ENCODE measurements at regions not wholly inside any gene's neighbourhood (a gene's known extent, or its start where the extent isn't known, plus 50 kb on each side); places are given as distances from the start of the nearest gene placed in this dataset.

DNA sequence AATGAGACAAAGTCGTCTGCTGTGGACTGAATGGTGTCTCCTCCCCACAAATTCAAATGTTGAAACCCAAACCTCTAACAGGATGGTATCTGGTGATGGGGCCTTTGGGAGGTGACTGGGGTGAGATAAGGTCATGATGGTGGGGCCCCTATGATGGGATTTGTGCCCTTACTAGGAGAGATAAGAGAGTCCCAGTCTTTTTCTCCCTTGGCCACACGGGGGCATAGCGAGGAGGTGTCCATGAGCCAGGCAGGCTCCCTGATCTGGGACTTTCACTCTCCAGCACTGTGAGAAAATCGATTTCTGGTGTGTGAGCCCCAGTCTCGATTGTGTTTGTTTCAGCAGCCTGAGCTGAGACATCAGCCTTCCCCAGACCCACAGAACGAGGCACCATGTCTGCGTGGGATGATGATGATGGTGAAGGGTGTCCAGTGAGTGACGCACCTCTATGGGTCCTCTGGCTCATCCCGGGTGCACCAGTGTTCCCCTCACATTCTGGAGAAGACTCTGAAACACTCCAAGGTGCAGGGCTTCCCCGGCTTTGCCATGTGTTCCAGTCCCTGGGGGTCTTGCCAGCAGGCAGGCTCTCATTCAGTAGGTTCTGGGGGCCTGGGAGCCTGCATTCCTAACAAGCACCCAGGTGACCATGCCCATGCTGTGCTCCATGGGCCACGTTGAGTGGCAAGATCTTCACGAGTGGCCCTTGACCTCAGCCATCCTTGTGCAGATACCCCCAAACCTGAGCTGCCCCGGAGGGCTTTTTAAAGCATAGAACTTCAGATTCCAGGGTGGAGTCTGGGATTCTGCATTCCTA lies 363.0 kb downstream of the CTTN start:
- no peak for DNase-seq

DNA sequence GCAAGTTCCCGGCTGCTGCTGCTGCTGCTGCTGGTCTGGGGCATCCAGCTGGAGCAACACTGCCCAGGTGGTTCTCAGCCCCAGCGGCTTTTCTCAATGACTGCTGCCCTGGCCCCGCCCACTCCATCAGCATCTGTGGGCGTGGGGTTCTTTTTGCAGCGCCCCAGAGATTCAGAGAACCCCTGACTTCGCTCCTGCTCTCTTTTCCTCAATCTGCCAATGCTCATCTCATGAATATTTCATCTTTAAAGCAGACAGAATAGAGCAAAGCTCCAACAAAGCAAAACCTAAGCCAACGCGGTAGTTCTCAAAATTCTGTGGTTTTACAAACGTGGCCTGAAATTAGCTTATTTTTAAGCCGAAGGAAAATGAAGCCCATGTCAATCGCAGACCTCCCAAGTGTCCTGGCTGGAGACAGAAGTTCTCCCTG lies 363.6 kb downstream of the CTTN start:
- DNase-seq, result no peak

DNA sequence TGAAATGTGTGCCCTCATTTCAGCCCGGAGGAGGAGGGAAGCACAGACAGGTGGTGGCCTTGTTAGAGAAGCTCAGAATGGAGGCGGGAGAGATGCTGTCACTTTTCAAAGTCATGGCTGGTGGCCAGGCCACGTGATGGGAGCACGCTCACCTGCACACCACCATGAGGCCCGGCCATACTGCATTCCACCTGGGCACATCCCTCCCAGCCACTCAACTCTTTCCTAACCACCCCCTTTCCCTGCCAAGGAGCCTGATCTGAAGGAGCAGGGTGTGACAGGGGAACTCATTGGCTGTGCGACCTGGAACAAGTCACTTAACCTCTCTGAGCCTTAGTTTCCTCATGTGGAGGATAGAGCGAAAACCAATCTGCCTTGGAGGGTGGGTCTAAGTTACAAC lies 364.5 kb downstream of the CTTN start:
- no peak for DNase-seq

DNA sequence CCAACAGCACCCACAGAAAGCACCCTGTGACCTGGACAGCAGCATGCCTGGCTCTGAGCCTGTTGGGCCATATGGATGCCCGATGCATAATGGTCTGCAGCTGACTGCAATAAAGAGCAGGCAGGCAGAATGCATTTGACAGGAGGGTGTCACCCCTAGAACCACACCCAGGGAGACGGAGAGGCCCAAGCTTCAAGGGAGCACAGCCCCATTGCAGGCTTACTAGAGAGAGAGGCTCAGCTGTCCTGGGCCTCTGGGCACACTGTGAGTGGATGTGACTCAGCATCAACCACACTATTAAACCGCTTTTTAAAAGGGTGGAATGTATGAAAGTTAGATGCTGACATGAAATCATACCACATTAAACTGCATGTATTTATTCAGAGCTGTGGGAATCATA lies 365.3 kb downstream of the CTTN start:
- no peak for DNase-seq

DNA sequence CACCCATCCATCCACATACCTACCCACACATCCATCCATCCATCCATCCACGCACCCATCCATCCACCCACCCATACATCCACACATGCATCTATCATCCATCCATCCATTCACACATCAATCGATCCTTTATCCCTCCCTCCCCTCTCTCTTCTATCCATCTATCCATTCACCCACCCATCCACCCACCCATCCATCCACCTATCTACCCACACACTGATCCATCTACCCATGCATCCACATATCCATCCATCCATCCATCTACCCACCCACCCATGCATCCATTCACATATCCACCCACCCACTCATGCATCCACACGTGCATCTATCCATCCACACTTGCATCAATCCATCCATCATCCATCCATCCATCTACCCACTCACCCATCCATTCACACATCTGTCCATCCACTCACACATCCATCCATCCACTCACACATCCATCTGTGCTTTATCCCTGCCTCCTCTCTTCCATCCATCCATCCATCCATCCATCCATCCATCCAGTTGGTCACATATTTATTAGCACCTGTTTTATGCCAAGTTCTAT lies 366.1 kb downstream of the CTTN start:
- no peak for DNase-seq

DNA sequence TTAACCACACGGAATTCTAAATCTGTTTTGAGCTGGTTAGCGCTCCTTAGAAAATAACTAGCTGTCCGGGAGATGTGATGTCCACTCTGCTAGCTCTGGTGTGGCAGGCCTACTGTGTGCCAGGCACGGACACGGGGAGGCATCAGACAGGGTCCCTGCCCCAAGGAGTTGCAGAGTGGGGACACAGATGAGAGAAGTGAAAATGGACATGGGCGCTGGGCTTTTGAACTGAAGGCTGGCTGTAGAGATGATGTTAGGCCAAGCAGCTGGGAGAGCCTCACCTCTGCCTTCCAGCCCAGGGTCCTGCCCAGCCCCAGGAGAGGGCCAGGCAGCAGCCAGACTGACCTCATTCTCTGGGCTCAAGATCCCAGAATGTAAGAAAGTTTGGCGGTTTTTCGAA lies 368.6 kb downstream of the CTTN start:
- no peak for DNase-seq

DNA sequence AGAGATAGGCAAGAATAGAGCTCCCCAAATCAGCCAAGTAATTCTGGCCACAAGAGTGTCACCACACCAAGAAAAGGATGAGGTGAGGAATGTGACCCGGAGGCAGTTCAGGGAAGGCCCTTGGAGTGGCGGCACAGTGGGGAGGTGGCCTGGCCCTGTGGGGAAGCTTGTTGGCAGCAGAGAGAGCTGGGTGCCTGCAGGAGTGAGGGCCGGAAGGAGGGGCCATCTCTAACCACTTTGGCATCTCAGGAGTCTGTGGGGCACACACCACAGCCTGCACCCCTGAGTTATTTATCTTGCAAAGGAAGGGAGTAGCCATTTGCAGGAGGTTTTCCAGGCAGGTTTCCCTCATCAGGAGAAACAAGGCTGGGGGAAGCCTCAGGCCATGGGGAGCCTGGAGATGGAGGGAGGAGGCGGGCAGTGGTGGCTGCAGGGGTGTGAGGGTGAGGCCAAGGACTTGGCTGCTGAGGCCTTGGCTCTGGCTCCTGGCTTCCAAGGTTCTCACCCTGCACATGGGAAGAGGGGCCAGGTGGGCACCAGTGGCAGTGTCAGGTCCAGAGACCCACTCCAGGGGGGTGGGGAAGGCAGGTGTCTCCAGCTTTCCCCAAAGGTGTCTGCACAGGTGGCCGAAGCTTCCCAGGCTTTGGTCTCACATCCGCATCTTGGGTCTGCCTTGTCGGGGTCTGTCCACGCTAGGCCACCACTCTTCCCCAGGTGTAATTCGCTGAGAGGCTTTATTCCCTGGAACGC lies 370.2 kb downstream of the CTTN start:
- DNase-seq, result no peak

DNA sequence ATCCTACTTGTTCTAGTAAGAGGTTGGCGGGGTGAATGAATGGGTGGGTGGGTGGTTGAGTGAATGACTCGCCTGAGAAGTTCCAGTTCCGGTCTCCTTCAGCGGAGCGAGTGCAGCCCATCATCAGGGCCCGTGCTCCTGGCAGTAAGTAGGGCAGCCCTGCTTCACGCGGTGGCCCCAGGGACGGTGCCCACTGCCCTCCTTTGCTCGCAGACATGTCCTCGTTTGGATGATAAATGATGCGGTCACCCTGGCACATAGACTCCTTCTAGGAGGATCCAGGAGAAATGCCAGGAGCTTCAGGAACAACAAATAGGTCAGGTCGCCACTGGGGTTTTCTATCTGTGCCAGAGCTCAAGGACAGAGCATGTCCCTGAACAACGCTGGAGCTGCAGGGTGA lies 370.8 kb downstream of the CTTN start:
- DNase-seq, result no peak

DNA sequence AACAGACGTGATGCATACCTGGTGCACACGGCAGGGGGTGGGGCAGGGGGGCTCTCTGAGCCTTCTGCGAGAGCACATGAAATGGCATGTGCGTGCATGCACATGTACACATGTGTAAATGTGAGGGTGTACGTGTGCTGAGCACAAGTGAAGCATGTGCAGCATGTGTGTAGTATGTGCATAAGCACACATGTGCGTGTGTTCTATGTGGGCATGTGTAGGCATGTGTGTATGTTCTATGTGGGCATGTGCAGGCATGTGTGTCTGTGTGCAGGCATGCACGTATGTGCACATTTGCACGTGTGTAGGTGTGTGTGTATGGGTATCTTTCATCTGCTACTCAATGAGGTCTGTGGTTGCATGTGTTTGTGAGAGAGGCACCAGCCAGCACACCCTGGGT lies 371.2 kb downstream of the CTTN start:
- DNase-seq, result no peak

DNA sequence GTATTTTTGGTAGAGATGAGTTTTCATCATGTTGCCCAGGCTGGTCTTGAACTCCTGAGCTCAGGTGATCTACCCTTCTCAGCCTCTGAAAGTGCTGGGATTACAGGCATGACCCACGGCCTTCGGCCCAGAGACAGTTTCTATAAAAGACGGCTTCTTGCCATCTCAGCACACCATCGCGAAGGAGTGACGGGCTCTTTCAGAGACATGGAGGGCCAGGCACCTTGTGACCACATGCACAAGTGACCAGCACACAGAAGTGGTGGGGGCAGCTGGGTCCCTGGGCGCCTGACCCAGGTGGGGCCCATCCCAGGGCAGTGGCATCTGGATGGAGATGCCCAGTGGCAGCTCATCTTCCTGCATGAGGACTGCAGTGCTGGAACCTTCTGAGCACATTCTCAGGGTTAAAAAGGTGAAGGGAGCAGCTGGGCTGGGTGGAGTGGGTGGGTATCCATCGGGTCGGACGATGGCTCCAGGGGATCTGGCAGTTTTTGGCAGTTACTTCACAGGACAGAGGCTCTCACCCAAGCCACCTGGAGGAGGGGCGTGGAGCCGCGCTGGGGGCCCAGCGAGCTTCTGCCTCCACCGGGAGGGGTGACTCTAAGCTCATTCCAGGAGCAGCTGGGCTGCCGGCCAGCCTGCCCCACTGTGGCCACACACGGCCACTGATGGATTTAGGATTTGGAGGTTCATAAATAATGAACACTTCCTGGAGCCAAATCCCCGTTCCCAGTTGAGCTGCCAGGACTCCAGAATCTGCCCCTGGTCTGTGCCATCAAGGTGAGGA lies 373.0 kb downstream of the CTTN start:
- no peak for DNase-seq

DNA sequence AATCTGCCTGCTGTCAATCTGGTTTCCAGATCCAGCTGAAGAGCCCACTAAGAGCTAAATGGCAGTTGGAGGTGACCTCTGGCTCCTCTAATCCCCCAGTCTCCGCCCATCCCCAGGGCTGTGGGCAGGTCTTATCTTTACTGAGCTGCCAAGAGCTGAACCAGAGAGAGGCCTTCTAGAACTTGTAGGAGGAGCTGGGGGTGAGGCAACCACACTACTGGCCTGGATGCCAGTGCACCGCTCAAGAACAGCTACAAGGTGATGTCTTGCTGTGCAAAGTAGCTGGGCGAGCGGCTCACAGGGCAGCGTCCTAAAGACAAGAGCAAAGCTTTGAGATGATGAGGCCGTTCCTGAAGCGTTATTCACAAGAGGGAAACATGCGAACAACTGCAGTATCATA lies 374.6 kb downstream of the CTTN start:
- no peak for DNase-seq

DNA sequence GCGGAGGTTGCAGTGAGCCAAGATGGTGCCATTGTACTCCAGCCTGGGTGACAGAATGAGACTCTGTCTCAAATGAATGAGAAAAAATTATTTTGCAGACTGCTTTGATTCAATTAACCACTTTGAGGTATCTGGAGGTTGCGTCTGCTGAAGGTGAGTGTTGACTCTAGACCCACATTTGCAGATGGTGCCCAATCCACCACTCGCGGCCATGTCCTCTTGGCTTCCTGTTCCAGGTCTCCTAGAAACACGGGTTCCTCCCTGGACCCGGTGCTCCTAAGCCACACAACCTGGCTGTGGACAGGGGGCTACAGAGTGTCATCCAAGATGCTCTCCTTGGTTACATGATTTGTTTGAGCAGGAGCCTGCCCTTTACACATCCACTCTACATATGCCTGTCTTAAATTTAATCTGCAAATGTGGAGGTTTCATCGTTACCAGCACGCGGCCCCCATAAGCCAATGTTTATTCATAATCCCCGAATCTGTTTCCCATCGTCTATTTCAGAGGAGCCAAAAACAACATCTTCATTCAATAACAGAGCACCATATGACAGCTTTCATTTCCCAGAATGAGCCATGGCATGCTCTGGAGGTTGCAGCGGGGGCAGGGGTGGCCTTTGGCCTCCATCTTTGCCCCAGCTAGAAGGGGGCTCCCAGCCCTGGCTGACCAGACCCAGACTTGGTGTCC lies 377.2 kb downstream of the CTTN start:
- no peak for DNase-seq

DNA sequence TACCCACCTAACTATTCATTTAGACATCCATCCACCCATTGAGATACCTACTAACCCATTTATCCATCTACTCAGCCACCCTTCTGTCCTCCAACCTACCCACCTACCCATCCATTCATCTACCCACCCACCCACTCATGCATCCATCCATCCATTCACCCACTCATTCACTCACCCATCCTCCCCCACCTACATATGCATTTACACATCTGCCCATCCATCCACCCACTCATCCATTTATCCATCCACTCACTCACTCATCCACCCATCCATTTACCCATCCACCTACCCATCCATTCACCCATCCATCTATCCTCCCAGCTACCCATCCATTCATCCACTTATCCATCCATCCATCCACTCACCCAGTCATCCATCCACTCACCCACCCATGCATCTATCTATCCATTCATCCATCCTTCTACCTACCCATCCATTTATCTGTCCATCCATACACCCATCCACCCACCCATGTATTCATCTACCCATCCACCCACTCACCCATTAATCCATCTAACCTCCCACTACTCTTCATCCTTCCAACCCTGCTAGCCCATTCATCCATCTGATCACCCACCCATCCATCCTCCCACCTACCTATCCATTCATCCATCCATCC lies 378.7 kb downstream of the CTTN start:
- no peak for DNase-seq

DNA sequence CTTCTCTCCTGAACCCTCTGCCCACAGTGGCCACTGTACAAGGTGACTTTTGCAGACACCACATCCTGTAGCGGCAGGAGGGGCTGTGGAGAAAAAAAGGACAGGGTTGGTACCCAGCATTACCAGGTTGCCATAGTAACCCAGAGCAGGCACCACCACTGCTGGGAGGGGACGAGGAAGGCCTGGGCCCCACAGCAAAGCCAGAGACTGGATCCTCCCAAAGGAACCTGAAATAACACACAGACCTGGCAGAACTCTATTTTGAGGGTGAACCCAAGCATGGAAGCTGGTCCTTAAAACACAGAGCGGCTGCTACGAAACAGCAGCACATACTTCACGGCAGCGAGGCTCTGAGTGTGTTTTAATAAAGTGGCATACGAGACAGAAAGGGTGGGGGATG lies 380.6 kb downstream of the CTTN start:
- no peak for DNase-seq

DNA sequence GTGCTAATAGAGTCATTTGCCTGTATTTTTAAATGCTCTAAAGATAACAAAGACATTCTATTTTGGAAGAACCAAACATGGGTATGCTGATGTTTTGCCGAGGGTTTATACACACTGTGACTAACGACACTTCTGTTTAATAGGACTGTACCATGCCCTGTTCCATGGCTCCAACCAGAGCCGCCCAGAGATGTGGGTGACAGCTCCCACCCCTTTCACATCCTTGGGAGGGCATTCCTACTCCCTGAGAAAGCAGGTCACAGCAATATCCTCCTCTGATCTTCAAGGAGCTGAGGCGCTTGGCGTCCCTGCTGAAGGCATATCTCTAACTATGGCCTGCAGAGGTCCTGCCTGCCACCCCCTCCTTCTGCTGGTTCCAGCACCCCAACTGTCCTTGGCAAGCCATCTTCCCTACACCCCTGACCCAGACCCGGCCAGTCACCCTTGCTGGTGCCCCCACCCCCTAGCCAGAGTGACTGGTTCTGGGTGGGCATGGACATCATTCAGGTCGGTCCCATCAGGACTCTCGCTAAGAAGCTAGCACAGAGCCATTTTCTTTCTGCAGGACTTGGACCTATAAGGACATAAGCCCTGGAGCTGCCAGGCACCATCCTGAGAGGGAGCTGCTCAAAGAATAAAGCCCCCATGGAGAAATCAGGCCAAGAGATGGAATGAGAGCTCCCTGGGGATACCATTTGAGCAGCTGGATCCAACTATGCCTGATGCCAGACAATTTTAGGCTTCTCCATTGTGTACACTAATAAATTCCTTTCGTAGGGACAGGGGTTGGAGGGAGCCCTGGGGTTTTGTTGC lies 381.3 kb downstream of the CTTN start:
- no peak for DNase-seq

DNA sequence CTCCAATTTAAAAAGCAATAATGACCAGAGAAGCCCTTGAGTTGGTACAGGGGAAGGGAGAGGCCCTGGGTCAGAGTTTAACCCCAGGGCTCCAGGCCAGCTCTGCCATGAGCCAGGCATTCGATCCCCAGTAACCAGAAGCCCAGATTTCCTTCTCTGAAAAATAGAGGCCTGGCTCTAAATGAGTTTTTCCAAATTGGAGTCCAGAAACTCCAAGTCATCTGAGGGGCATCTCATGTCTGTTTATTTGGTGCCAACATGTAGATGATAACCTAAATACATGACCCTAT lies 381.9 kb downstream of the CTTN start:
- no peak for DNase-seq

DNA sequence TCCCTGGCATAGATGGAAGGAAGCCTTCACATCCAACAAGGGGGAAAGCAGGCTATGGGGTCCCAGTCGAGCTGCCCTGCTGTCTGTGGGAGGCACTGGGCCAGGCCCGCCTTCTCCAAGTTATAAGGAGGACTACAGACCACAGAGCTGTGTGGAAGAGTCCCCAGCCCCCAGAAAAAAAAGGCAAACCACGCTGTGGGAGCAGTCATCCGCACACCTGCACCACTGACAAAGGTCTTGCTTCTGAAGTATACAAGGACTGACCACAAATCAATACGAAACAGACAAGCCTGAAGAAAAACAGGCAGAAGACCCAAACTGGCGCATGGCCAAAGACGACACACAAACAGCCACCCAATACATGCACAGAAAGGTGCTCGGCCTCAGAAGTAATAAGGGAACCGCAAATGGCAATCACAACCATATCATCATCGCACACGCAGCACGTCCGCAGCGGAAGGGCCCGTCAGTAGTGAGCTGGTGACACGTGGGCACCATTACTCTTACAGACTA lies 384.1 kb downstream of the CTTN start:
- no peak for DNase-seq

DNA sequence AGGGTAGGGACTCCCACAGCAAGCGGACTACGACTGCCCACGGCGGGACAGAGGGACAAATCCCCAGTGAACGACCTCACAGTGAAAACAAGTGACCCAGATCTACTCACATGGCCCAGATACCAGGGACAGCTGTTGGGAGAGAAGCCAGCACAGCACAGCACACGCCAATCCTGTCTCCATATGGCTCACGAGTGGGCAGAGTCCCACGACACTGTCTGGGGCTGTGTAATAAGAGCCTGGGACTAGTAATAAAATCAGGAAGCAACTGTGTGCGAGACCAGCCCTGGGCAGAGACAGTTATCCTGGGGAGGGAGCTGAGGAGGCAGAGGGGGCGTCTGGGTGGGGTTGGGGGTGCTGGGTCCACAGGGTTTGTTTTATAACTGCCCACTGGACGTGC lies 385.0 kb downstream of the CTTN start:
- DNase-seq, result no peak

DNA sequence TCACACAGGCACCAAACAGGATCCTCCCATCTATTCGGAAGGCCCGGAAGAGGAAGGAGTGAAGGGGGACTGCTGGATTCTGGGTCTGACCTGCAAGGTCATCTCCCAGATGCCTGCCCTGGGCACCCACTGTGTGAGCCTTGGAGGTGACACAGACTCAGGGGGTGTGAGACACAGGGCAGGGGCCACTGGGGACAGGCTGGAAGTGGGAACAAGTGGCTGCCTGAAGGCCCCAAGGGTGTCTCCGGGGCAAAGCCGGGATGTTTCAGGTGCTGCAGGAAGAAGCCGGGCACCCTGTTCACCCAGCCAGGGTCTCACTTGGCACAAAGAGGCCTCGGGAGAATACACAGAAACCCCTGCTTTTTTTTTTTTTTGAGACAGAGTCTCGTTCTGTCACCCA lies 385.5 kb downstream of the CTTN start:
- DNase-seq, result no peak

DNA sequence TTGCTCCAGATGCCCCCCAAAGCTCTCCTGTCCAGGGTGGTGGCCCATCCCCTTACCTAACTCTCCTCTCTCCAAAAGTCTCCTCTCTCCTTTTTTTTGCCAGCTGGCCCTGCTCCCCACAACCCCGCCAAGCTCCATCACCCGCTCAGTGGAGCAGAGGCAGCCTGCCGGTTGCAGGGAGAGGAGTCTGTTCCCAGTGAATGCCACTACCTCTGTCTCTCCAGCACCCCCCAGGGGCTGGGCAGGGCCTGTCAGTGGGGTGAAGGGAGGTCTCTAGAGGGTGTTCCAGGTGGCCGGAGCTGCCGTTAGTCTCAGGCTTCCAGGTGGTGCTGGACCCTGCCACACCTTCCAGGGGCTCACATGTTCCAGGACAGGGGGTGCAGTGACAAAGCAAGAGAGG lies 387.0 kb downstream of the CTTN start:
- no peak for DNase-seq
